SK-N-DZ (cell line): ENCODE measurements at regions not wholly inside any gene's neighbourhood (a gene's known extent, or its start where the extent isn't known, plus 50 kb on each side); places are given as distances from the start of the nearest gene placed in this dataset.
A peak's percentile ranks its signal among the peaks of the same experiment; 100 is the strongest.

Source experiments
- DNase-seq: peaks from one replicate; pipeline ENCODE4 v3.0.0-alpha.2; 2015; ENCODE audit warnings: low spot score

GRCh38 chr2:2574401-2575180 is 243.5 kb upstream of the MYT1L start:
- no peak for DNase-seq

- DNase-seq = peak; percentile 18
Observed at GRCh38 chr2:2573658-2574293, 242.7 kb upstream of the MYT1L start.

- no peak for DNase-seq
Observed at GRCh38 chr2:2573205-2573604, 242.1 kb upstream of the MYT1L start.

GRCh38 chr2:2572393-2573204 is 241.5 kb upstream of the MYT1L start:
- DNase-seq = no peak

GRCh38 chr2:2571301-2572150 is 240.5 kb upstream of the MYT1L start:
- no peak for DNase-seq

GRCh38 chr2:2570871-2571270 is 239.8 kb upstream of the MYT1L start:
- no peak for DNase-seq

GRCh38 chr2:2570360-2570759 is 239.3 kb upstream of the MYT1L start:
- no peak for DNase-seq

GRCh38 chr2:2569836-2570235 is 238.8 kb upstream of the MYT1L start:
- DNase-seq = no peak

GRCh38 chr2:2569306-2569705 is 238.2 kb upstream of the MYT1L start:
- no peak for DNase-seq

- DNase-seq = no peak
Observed at GRCh38 chr2:2568411-2568810, 237.3 kb upstream of the MYT1L start.

- no peak for DNase-seq
Observed at GRCh38 chr2:2567776-2568175, 236.7 kb upstream of the MYT1L start.

- DNase-seq = no peak
Observed at GRCh38 chr2:2566396-2567323, 235.6 kb upstream of the MYT1L start.

GRCh38 chr2:2565671-2566070 is 234.6 kb upstream of the MYT1L start:
- no peak for DNase-seq

GRCh38 chr2:2564300-2565078 is 233.4 kb upstream of the MYT1L start:
- peak; percentile 37 for DNase-seq

- DNase-seq = no peak
Observed at GRCh38 chr2:2563309-2563860, 232.3 kb upstream of the MYT1L start.

GRCh38 chr2:2562867-2563266 is 231.8 kb upstream of the MYT1L start:
- no peak for DNase-seq

- DNase-seq = no peak
Observed at GRCh38 chr2:2561346-2562095, 230.4 kb upstream of the MYT1L start.

- no peak for DNase-seq
Observed at GRCh38 chr2:2560374-2561015, 229.4 kb upstream of the MYT1L start.
